Activated CD4-positive, alpha-beta T cell treated with anti-CD3 and anti-CD28 coated beads for 48 hours (primary cell): ENCODE measurements at regions not wholly inside any gene's neighbourhood (a gene's known extent, or its start where the extent isn't known, plus 50 kb on each side); places are given as distances from the start of the nearest gene placed in this dataset.
"Not testable (repeated sequence)": the region's sequence is repeated elsewhere in the genome, so short reads cannot be mapped to it uniquely, and the experiment has no call there.

Experiments used
- DNase-seq: peaks from one replicate; pipeline ENCODE4 v3.0.0-alpha.2; 2020

DNA sequence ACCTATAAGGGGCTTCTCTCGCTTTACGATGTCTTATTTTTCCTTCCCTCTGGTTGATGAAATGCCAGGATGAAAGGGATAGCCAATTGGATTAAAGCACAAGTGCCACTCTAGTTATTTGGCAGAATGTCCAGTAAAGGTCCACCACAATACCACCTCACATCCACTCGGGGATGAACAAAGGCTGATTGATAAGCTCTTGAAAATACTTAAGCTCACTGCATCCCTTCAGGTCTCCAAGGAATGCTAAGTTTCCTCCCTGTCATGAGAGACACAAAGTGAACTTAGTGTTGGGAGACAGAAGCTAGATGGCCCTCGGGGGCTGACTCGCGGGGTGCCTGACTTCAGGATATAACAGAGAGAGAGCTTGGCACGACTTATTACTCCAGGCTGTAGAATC, 185.9 kb upstream of the ZNF644 start:
- DNase-seq, result not testable (repeated sequence)

DNA sequence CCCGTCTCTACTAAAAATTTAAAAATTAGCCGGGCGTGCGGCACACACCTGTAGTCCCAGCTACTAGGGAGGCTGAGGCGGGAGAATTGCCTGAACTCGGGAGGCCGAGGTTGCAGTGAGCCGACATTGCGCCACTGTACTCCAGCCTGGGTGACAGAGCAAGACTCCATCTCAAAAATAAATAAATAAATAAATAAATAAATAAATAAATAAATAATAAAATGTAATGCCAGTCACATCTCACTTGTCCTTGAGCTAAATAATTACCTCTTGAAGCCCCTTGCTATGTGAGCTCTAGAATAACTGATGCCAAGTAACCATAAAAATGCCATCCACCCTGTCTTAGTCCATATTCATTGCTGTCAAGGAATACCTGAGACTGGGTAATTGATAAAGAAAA, 182.3 kb upstream of the ZNF644 start:
- DNase-seq, result not testable (repeated sequence)

- DNase-seq, result no peak
Observed at GRCh38 chr1:91201694-91202093, 179.9 kb upstream of the ZNF644 start.

DNA sequence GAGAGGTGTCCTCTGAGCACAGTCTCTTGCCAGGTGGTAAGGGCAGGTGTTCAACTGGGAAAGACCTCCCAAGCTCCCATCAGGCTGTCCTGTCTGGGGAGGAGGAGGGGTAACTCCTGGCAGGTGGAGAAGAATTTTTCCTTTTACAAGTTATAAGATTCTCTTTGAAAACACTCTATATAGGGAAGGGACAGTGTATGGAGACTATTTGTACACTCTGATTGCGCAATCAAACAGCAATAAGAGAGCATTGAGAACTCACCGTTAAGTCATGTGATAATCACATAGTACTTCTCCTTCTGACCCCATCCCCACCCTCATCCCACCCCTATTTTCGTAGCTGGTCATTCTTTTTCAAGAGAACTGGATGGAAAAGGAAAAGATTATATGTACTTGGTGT, 179.3 kb upstream of the ZNF644 start:
- DNase-seq, result no peak

DNA sequence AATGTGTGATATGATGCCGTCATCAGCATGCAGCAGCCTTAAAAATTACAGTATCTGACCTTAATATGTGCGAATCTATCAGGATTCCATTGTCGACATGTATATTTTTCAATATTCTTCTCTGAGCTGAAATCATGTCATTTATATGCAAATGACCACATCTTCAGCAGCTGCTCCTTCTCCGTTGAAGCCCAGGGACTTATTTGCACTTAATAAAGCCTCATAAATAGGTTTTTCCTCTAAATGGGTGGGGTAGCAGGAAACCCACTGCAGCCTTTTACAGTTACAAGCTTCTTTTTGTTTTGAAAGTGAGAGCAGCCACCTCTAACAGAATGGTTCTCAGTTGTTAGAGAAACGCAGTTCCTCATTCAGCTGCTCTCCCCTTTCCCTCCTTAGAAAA, 178.8 kb upstream of the ZNF644 start:
- DNase-seq, result no peak

- no peak for DNase-seq
Observed at GRCh38 chr1:91199988-91200387, 178.2 kb upstream of the ZNF644 start.

GRCh38 chr1:91190996-91191395, 169.2 kb upstream of the ZNF644 start:
- DNase-seq, result no peak

DNA sequence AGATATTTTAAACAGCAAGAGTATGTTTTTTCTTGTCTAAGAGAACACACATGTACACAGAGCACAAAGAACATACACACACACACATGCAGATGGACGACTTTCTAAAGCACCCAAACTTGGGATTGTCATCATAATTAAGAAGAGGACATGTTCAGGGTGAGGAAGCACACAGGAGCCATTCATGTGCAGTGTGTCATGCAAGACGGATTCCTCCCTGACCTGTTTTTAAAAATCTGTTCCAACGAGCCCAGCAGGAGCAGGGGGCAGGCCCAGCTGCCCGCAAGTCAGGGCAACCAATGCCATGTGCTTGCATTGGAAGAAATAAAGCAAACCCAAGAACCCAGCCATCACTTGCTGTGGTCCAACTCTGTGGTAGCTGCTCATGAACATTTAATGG, 167.3 kb upstream of the ZNF644 start:
- DNase-seq, result no peak

DNA sequence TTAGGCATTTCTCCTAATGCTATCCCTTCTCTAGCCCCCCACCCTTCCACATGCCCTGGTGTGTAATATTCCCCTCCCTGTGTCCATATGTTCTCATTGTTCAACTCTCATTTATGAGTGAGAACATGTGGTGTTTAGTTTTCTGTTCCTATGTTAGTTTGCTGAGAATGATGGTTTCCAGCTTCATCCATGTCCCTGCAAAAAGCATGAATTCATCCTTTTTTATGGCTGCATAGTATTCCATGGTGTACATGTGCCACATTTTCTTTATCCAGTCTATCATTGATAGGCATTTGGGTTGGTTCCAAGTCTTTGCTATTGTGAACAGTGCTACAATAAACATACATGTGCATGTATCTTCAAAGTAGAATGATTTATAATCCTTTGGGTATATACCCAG, 161.0 kb upstream of the ZNF644 start:
- not testable (repeated sequence) for DNase-seq

- DNase-seq, result no peak
Observed at GRCh38 chr1:91176250-91176649, 154.4 kb upstream of the ZNF644 start.

DNA sequence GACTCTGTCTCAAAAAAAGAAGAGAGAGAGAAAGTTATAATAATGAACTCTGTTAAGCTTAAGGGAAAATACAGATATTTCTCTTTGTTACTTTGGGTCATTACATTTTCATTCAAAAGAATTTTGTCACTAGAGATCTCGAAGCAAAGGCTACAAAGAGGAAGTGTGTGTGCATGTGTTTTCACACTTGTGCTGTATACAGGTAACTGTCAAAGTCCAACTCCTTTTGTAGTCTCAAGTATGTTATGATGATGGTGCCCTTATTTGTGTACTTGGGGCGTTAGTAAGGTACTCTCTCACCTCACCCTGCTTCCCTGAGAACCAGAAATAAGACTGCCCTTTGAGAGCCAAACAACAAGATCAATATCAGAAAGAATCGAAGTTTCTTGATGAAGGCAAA, 152.9 kb upstream of the ZNF644 start:
- no peak for DNase-seq

DNA sequence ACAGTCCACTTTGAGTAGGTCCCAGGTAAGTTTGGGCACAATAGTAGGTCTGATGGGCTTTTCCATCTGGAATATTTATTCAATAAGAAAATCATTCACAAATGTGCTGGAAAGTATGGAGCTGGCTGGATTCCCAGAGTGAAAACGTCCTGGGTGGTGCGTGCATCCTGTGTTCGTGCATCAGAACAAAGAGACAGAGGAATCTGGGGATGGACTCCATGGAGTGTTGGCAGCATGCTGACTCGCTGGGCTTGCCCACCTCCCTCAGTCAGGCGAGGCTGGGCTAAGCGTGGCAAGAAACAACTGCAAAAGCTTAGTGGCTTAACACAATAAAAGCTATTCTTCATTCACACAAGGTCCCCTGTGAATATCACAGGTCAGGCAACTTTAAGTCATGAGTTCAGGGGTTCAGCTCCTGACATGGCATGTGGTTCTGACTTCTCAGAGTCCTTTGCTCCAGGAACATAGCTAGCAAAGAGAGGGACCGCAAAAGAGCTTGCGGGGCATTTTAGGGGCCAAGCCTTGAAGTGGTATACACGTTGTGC, 151.6 kb upstream of the ZNF644 start:
- DNase-seq, result no peak

DNA sequence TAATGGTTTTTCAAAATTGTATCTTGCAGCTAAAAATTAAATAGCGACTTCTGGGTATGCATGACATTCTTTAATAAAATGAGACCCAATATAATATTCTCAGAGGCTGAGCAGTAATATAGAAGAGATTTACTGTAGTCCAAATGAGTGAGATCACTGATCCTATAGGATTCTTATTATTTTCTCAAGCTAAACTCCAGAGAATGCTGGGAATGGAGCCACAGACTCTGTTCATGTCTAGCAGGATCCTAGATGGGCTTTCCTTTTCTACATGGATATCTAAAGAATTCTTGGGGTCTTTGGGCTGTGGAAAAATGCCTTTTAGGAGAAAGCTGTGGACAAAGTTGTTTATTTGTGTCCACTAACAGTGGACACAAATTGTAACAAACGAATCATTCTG, 150.7 kb upstream of the ZNF644 start:
- no peak for DNase-seq

DNA sequence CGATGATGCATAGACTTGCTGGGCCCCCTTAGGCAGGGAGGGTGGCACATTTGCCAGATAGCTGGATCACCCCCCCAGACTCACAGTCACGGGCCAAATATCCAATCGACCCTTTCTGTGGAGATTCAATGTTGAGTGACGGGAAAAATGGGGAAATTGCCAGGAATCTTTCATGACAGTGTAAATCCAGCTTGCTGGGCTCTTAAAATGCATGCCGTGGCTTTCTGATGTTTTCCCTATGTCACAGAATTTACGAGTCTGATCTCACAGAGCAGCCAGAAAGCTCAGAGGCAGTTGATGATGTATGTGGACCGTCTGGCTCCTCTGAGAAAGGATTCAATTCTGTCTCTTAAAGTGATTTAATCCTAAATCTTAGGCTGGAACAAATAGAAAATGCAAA, 150.1 kb upstream of the ZNF644 start:
- no peak for DNase-seq

DNA sequence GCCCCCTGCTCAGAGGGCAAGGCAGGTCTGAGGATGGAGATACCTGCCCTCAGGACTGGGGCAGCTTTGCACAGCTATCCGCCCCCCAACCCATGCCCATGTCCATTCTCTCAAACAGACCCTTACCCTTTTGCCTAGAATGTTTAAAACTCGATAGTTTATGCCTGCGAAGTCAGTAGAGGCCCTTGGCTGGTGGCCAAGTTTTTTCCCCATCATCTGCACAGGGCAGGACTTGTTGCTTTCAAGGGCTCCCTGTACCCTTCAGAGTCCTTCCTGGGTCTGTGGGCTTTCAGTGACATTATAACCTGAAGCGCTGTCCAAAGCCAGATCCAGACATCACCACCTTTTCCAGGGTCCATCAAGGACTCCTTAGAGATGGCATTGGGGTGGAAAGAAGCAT, 148.7 kb upstream of the ZNF644 start:
- DNase-seq, result no peak

DNA sequence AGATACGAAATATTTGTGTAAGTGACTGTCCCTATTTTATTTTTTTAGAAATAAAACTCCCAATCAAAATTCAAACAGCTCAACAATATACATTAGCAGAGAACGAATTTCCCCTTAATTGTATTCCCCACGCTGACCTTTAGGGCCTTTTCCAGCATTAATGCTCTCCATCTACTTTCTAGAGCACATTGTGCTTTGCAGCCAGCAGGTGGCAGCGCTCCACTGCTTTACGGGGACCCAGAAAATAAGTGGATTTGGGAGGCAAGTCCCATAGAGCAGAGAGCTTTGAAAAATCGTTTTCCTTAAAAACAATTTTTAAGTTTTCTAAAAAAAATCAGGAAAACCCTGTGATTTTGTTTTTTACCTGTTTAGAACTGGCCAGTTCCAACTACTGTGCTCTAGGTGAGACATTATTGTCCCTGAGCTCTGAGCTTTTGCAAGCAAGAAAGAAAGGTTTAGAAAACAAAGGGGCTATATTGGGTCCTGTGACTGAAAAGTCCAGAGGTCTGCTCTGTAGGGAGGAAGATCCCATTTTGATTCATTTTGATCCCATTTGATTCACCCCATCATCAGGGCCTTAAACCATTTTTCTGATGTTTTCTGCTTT, 144.4 kb upstream of the ZNF644 start:
- DNase-seq, result peak; percentile 46

- DNase-seq, result peak; percentile 83
Observed at GRCh38 chr1:91165033-91165654, 143.3 kb upstream of the ZNF644 start.

GRCh38 chr1:91162613-91163012, 140.8 kb upstream of the ZNF644 start:
- no peak for DNase-seq

- DNase-seq, result no peak
Observed at GRCh38 chr1:91161749-91162148, 139.9 kb upstream of the ZNF644 start.

- DNase-seq, result no peak
Observed at GRCh38 chr1:91161166-91161565, 139.3 kb upstream of the ZNF644 start.

- no peak for DNase-seq
Observed at GRCh38 chr1:91160363-91161075, 138.7 kb upstream of the ZNF644 start.

DNA sequence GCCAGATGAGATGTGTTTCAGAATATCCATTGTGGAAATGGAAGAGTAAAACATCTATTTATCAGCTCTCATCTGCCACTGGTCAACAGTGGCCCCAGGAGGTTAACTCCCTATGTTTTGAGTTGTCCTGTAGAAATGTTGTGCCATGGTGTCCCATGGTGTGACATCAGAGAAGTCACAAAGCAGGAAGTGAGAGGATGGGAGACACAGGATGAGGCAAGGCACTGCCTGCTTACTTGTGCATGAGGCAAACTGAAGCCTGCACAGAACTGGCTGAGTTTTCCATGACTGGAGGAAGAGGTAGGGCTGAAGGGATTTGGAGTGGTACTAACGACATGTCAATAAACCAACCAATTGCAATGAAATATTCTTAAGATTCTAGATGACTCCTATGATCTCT, 131.5 kb upstream of the ZNF644 start:
- no peak for DNase-seq

GRCh38 chr1:91152331-91152730, 130.5 kb upstream of the ZNF644 start:
- DNase-seq, result no peak

DNA sequence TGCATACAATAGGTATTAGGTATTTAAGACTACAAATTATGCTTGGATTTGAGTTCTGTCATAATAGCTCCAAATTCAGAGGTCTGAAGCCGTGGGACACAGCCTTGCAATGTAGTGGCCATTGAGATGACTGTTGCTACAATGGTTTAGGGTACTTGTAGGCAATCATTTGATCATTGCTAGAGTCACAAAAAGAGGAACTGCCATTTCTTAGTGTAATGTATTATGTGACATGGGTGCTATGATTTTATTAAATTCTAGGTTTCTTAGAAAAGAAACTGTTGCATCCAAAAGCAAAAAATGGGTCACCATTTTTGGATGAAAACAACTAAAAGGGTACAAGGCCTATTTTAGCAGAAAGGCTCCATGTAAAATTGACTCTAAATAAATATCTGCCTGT, 129.9 kb upstream of the ZNF644 start:
- DNase-seq, result no peak
